GM23338 (cell line): ENCODE measurements at regions not wholly inside any gene's neighbourhood (a gene's known extent, or its start where the extent isn't known, plus 50 kb on each side); places are given as distances from the start of the nearest gene placed in this dataset.

Experiments used
- ATAC-seq: fragments of 200-7000 bp; cut with Tn5 transposase; 3 replicates; pipeline ENCODE4 v1.9.1; 2020
- DNase-seq: peaks from one replicate; pipeline ENCODE4 v3.0.0-alpha.2; 2015; ENCODE audit warnings: low spot score
- H2AFZ ChIP-seq: fragments of 200-600 bp; sonication (generic); 2 replicates; pipeline ENCODE4 v1.8.0; 2016; ENCODE audit warnings: antibody characterized with exemption, mild to moderate bottlenecking, moderate library complexity
- H3F3A ChIP-seq: fragments of 200-600 bp; sonication (generic); replicated peaks from 2 replicates; pipeline ENCODE4 v1.8.0; 2017; ENCODE audit warnings: antibody characterized with exemption, mixed run types, low read depth
- H3K27ac ChIP-seq: fragments of 200-600 bp; sonication (generic); 2 replicates; pipeline ENCODE4 v1.6.1; 2016; ENCODE audit warnings: low read depth
- H3K27me3 ChIP-seq: fragments of 200-600 bp; sonication (generic); 2 replicates; pipeline ENCODE4 v1.8.0; 2016; ENCODE audit warnings: mild to moderate bottlenecking, mixed run types, moderate library complexity; ENCODE audit not compliant: insufficient read depth
- H3K36me3 ChIP-seq: fragments of 200-600 bp; sonication (generic); 2 replicates; pipeline ENCODE4 v1.8.0; 2016; ENCODE audit warnings: mild to moderate bottlenecking; ENCODE audit not compliant: insufficient read depth
- H3K4me1 ChIP-seq: fragments of 200-600 bp; sonication (generic); 2 replicates; pipeline ENCODE4 v1.8.0; 2016; ENCODE audit warnings: mild to moderate bottlenecking, moderate library complexity; ENCODE audit not compliant: insufficient read depth
- H3K4me2 ChIP-seq: fragments of 200-600 bp; sonication (generic); 2 replicates; pipeline ENCODE4 v1.7.1; 2017; ENCODE audit warnings: mixed run types
- H3K4me3 ChIP-seq: fragments of 200-600 bp; sonication (generic); 2 replicates; pipeline ENCODE4 v1.6.1; 2016; ENCODE audit warnings: mixed run types
- H3K79me2 ChIP-seq: fragments of 200-600 bp; sonication (generic); replicated peaks from 2 replicates; pipeline ENCODE4 v1.8.0; 2017; ENCODE audit warnings: mild to moderate bottlenecking; ENCODE audit not compliant: insufficient read depth
- H3K9me2 ChIP-seq: fragments of 200-600 bp; sonication (generic); 2 replicates; pipeline ENCODE4 v1.8.0; 2017; ENCODE audit not compliant: insufficient read depth
- H4K20me1 ChIP-seq: fragments of 200-600 bp; sonication (generic); replicated peaks from 2 replicates; pipeline ENCODE4 v1.8.0; 2017; ENCODE audit warnings: mild to moderate bottlenecking; ENCODE audit not compliant: insufficient read depth
- H3K27ac Mint-ChIP-seq: 2 replicates; pipeline ENCODE4 v1.8.0; 2020; ENCODE audit warnings: inconsistent platforms, mild to moderate bottlenecking, moderate library complexity, mixed read lengths
- H3K27me3 Mint-ChIP-seq: 3 replicates; pipeline ENCODE4 v1.8.0; 2022; ENCODE audit warnings: low read depth, mild to moderate bottlenecking, moderate library complexity, mixed read lengths, inconsistent platforms; ENCODE audit not compliant: insufficient read depth, poor library complexity
- H3K36me3 Mint-ChIP-seq: 3 replicates; pipeline ENCODE4 v1.8.0; 2021; ENCODE audit warnings: low read depth, mild to moderate bottlenecking, inconsistent platforms, moderate library complexity, mixed read lengths
- H3K4me1 Mint-ChIP-seq: 3 replicates; pipeline ENCODE4 v1.8.0; 2020; ENCODE audit warnings: mild to moderate bottlenecking, inconsistent platforms, mixed read lengths
- H3K4me3 Mint-ChIP-seq: 3 replicates; pipeline ENCODE4 v1.8.0; 2021; ENCODE audit warnings: moderate library complexity, mild to moderate bottlenecking, inconsistent platforms, mixed read lengths
- H3K9me3 Mint-ChIP-seq: 3 replicates; pipeline ENCODE4 v1.8.0; 2020; ENCODE audit warnings: moderate library complexity, mild to moderate bottlenecking, inconsistent platforms, mixed read lengths
- CREB1 ChIP-seq: fragments of 250-450 bp; sonication (Bioruptor Pico); IDR thresholded peaks from 2 replicates; pipeline ENCODE4 v1.5.0; 2020; ENCODE audit warnings: low read depth, mild to moderate bottlenecking, moderate library complexity
- EZH2 ChIP-seq: fragments of 200-600 bp; sonication (generic); IDR thresholded peaks from one replicate; pipeline ENCODE4 v1.8.0; 2017; ENCODE audit warnings: antibody characterized with exemption, mild to moderate bottlenecking, low read depth; ENCODE audit not compliant: unreplicated experiment
- JUNB ChIP-seq: IDR thresholded peaks from one replicate; pipeline ENCODE4 v1.6.1; 2016; ENCODE audit warnings: antibody characterized with exemption; ENCODE audit not compliant: unreplicated experiment
- REST ChIP-seq: IDR thresholded peaks from one replicate; pipeline ENCODE4 v1.6.1; 2018; ENCODE audit warnings: antibody characterized with exemption; ENCODE audit not compliant: unreplicated experiment
- STAT1 ChIP-seq: IDR thresholded peaks from one replicate; pipeline ENCODE4 v1.6.1; 2016; ENCODE audit warnings: antibody characterized with exemption; ENCODE audit not compliant: unreplicated experiment
- ZNF114 ChIP-seq: fragments of 250-450 bp; sonication (Bioruptor Pico); IDR thresholded peaks from 2 replicates; pipeline ENCODE4 v1.5.0; 2020; ENCODE audit warnings: mild to moderate bottlenecking, moderate library complexity
- ZNF331 ChIP-seq: fragments of 250-450 bp; sonication (Bioruptor Pico); IDR thresholded peaks from 2 replicates; pipeline ENCODE4 v1.5.0; 2020; ENCODE audit warnings: low read depth, mild to moderate bottlenecking, moderate library complexity
- TF ChIP-seq, protein P1 (sequence below), 2 experiments: fragments of 200-600 bp in 1 of 2; sonication (generic) in 1 of 2; conservative IDR thresholded peaks; 2 replicates each; pipeline versions ENCODE4 v1.5.1 to v1.6.1; 2016 to 2017; ENCODE audit warnings: antibody characterized with exemption in 2 of 2, low read depth in 2 of 2, mild to moderate bottlenecking in 2 of 2, moderate library complexity in 1 of 2
- TF ChIP-seq, protein P2 (sequence below): IDR thresholded peaks from 2 replicates; pipeline ENCODE4 v1.6.1; 2016; ENCODE audit warnings: antibody characterized with exemption

DNA sequence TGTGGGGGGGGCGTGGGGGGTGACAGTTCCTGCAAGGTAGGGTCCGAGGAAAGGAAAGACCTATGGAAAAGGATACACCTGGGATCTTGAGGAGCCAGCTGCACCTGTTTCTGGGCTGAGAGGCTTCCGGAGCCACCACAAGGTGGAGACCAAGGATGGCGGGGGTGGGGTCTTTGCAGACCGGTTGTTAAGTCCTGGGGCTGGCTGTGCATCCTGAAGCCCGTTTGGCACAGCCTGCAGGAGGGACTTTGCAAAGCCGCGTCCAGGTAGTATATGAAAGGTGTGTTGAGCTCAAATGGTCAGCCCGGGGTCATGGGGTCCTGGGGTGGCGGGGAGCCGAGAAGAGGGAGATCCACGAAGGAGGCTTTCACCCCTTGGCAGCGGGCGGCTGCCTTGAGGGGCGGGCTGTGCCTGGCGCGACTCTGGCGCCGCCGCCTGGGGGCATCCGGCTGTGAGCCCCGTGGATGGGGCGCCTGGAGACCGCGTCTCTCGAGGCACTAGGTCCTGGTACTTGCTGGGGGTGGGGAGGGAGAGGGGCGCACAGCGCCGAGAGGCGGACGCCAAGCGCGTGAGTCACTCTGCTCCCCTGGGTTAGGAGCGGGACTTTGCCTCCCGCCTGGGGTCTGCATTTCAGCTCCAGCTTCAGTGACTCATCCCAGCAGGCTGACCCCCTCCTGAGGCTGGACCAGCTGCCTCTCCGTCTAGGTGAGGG lies 58.2 kb upstream of the DYNLT3 start:
- H3K36me3 Mint-ChIP-seq = no peaks in the 10 kb centered on the region
- Histone ChIP-seq H3K9me2 (no peaks in the 10 kb centered on the region), H3K4me1 (no peaks in the 10 kb centered on the region), H3K79me2 (no peaks in the 10 kb centered on the region), H3K27ac (no peak overlapping the region), H3K4me3 (peak overlapping the region; percentile 58), H4K20me1 (no peaks in the 10 kb centered on the region), H2AFZ (peak overlapping the region; percentile 94), H3K36me3 (no peaks in the 10 kb centered on the region), H3K4me2 (peak overlapping the region; percentile 81), H3K27me3 (peaks cover 12% of the 10 kb centered on the region), H3F3A (no peaks in the 10 kb centered on the region)
- no peaks in the 10 kb centered on the region for H3K9me3 Mint-ChIP-seq
- ATAC-seq (peak; percentile 96), DNase-seq (peak; percentile 70)
- no peak for TF ChIP-seq ZNF331 (CRISPR knock-in tag)
- TF ChIP-seq, protein P1, sequence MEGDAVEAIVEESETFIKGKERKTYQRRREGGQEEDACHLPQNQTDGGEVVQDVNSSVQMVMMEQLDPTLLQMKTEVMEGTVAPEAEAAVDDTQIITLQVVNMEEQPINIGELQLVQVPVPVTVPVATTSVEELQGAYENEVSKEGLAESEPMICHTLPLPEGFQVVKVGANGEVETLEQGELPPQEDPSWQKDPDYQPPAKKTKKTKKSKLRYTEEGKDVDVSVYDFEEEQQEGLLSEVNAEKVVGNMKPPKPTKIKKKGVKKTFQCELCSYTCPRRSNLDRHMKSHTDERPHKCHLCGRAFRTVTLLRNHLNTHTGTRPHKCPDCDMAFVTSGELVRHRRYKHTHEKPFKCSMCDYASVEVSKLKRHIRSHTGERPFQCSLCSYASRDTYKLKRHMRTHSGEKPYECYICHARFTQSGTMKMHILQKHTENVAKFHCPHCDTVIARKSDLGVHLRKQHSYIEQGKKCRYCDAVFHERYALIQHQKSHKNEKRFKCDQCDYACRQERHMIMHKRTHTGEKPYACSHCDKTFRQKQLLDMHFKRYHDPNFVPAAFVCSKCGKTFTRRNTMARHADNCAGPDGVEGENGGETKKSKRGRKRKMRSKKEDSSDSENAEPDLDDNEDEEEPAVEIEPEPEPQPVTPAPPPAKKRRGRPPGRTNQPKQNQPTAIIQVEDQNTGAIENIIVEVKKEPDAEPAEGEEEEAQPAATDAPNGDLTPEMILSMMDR (conservative IDR thresholded peaks at IDR 0.05; ENCODE audit: low read depth in 2 of 2) = peak; percentile 25 to 50; a peak in 3 of 4 replicates
- TF ChIP-seq, protein P2, sequence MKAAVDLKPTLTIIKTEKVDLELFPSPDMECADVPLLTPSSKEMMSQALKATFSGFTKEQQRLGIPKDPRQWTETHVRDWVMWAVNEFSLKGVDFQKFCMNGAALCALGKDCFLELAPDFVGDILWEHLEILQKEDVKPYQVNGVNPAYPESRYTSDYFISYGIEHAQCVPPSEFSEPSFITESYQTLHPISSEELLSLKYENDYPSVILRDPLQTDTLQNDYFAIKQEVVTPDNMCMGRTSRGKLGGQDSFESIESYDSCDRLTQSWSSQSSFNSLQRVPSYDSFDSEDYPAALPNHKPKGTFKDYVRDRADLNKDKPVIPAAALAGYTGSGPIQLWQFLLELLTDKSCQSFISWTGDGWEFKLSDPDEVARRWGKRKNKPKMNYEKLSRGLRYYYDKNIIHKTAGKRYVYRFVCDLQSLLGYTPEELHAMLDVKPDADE = no peak
- TF ChIP-seq STAT1 = no peak
- H3K4me3 Mint-ChIP-seq = peak overlapping the region; percentile 78
- no peak overlapping the region for H3K27ac Mint-ChIP-seq
- H3K27me3 Mint-ChIP-seq = no peaks in the 10 kb centered on the region
- H3K4me1 Mint-ChIP-seq = no peaks in the 10 kb centered on the region; the same call in 2 of the 3 replicates

- peak overlapping the region; percentile 58 for H3K4me3 ChIP-seq
- peaks cover 12% of the 10 kb centered on the region for H3K27me3 ChIP-seq
- Mint-ChIP-seq H3K36me3 (no peaks in the 10 kb centered on the region), H3K27ac (no peak overlapping the region), H3K4me1 (no peaks in the 10 kb centered on the region; the same call in 2 of the 3 replicates), H3K27me3 (no peaks in the 10 kb centered on the region), H3K4me3 (peak overlapping the region; percentile 78), H3K9me3 (no peaks in the 10 kb centered on the region)
- H3K4me2 ChIP-seq = peak overlapping the region; percentile 81
- H3K36me3 ChIP-seq = no peaks in the 10 kb centered on the region
- H3F3A ChIP-seq = no peaks in the 10 kb centered on the region
- no peak for DNase-seq
- H4K20me1 ChIP-seq = no peaks in the 10 kb centered on the region
- H3K79me2 ChIP-seq = no peaks in the 10 kb centered on the region
- H2AFZ ChIP-seq = peak overlapping the region; percentile 94
- ATAC-seq = peak; percentile 28; the same call in 2 of the 3 replicates
- no peak overlapping the region for H3K27ac ChIP-seq
- no peaks in the 10 kb centered on the region for H3K4me1 ChIP-seq
- no peaks in the 10 kb centered on the region for H3K9me2 ChIP-seq
- TF ChIP-seq CREB1 (CRISPR knock-in tag) = no peak
- TF ChIP-seq STAT1 = no peak
- TF ChIP-seq ZNF114 (CRISPR knock-in tag) = no peak
- TF ChIP-seq JUNB = no peak
- TF ChIP-seq, protein P2 = no peak
- TF ChIP-seq EZH2 = no peak
- TF ChIP-seq REST = no peak
Measured at GRCh38 chrX:37906357-37906756, 59.0 kb upstream of the DYNLT3 start.
